ENCODE measurements at regions not wholly inside any gene's neighbourhood (a gene's known extent, or its start where the extent isn't known, plus 50 kb on each side); places are given as distances from the start of the nearest gene placed in this dataset.

DNA sequence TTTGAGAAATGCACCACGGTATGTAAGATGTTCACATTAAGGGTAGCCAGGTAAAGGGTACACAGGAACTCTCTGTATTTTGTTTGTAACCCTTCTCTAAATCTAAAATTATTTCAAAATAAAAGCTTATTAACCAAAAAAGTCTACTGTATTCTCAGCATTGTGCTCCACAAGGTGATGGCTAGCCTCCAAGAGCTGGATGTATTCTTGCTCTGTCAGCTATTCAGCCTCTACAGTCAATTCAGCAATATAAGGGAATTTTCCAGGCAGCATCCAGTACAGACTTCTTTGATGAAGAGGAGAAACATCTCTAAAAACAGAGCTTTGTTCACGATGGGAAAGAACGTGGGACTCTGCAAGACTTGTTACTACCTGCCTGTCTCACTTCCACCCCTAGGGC, 63.5 kb upstream of the MAOA start:
- TF ChIP-seq, protein P1, sequence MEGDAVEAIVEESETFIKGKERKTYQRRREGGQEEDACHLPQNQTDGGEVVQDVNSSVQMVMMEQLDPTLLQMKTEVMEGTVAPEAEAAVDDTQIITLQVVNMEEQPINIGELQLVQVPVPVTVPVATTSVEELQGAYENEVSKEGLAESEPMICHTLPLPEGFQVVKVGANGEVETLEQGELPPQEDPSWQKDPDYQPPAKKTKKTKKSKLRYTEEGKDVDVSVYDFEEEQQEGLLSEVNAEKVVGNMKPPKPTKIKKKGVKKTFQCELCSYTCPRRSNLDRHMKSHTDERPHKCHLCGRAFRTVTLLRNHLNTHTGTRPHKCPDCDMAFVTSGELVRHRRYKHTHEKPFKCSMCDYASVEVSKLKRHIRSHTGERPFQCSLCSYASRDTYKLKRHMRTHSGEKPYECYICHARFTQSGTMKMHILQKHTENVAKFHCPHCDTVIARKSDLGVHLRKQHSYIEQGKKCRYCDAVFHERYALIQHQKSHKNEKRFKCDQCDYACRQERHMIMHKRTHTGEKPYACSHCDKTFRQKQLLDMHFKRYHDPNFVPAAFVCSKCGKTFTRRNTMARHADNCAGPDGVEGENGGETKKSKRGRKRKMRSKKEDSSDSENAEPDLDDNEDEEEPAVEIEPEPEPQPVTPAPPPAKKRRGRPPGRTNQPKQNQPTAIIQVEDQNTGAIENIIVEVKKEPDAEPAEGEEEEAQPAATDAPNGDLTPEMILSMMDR (IDR thresholded peaks at IDR 0.05; ENCODE audit: low read depth, low read length), result no peak
- no peak overlapping the region for H3K4me3 ChIP-seq (ENCODE audit: low read depth, low read length)
- no peak for DNase-seq (ENCODE audit: low read depth, low spot score)
- in situ Hi-C loops (cut with HindIII; ENCODE audit: low sequenced_read_pairs), result no loop called here

DNA sequence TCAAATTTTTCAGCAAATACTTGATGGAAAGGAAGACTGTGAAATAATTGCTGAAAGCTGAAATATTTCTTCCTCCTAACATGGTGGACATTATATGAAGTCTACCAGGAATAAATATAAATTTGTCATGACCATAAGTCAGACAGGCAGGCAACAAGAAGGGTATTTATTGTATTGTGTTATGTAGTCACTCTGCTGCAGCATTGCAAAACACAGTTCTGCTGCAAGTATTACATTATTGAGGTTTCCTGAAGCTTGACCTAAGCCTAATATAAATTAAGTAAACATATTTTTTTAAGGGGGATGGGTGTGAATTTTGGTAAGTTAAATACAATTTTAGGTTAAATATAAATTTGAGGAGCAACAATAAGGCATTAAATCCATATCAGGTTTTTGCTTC, 60.2 kb upstream of the MAOA start:
- DNase-seq (ENCODE audit: low read depth, low spot score), result no peak
- no peak overlapping the region for H3K4me3 ChIP-seq (ENCODE audit: low read depth, low read length)
- in situ Hi-C loops (cut with HindIII; ENCODE audit: low sequenced_read_pairs), result no loop called here
- TF ChIP-seq, protein P1 (IDR thresholded peaks at IDR 0.05; ENCODE audit: low read depth, low read length), result no peak

DNA sequence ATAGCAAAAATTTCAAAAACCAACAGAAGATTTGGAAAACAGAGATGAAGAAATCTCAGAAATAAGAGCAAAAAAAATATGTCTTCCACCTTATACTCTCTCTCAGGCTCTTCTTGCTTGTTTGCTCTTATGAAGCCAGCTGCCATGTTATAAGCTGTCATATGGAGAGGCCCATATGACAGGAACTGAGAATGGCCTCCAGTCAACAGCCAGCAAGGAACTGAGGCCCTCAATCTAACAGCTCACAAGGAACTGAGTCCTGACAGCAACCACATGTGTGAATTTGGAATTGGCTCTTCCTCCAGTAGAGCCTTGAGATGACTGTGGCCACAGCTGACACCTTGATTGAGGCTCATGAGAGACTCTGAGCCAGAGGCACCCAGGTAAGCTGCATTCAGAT, 51.3 kb upstream of the MAOA start:
- no peak overlapping the region for H3K4me3 ChIP-seq (ENCODE audit: low read depth, low read length)
- TF ChIP-seq, protein P1 (IDR thresholded peaks at IDR 0.05; ENCODE audit: low read depth, low read length), result no peak
- in situ Hi-C loops (cut with HindIII; ENCODE audit: low sequenced_read_pairs), result no loop called here
- DNase-seq (ENCODE audit: low read depth, low spot score), result no peak

DNA sequence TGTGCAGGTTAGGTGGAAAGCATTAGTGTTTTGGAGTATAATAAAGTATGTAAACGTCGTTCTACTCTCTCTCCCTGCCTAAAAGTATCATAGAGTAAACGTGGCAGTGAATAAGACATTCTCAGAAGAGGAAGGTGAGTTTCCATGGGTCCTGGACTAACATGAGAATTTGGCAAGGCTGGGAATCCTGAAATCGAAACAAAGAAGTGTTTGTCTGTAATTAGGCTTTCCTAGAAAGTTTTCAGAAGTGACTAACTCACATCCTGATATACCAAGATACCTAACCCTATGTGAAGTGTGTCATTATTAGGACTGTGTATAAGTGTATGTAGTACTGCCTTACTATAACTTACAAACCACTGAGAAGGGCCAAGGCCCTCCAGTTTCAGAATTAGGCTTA, 50.7 kb upstream of the MAOA start:
- in situ Hi-C loops (cut with HindIII; ENCODE audit: low sequenced_read_pairs), result no loop called here
- no peak overlapping the region for H3K4me3 ChIP-seq (ENCODE audit: low read depth, low read length)

More for the DNA sequence above, 50.7 kb upstream of the MAOA start:
- no peak for DNase-seq (ENCODE audit: low read depth, low spot score)
- TF ChIP-seq, protein P1 (IDR thresholded peaks at IDR 0.05; ENCODE audit: low read depth, low read length), result no peak
